HG03521 (cell line): ENCODE measurements at regions not wholly inside any gene's neighbourhood (a gene's known extent, or its start where the extent isn't known, plus 50 kb on each side); places are given as distances from the start of the nearest gene placed in this dataset.
A peak's percentile ranks its signal among the peaks of the same experiment; 100 is the strongest.
"Not testable (repeated sequence)": the region's sequence is repeated elsewhere in the genome, so short reads cannot be mapped to it uniquely, and the experiment has no call there.

Source experiments
- ATAC-seq: cut with Tn5 transposase; IDR thresholded peaks from one replicate; pipeline ENCODE4 v1.9.1; 2021; ENCODE audit warnings: mild to moderate bottlenecking, moderate library complexity; ENCODE audit not compliant: unreplicated experiment

DNA sequence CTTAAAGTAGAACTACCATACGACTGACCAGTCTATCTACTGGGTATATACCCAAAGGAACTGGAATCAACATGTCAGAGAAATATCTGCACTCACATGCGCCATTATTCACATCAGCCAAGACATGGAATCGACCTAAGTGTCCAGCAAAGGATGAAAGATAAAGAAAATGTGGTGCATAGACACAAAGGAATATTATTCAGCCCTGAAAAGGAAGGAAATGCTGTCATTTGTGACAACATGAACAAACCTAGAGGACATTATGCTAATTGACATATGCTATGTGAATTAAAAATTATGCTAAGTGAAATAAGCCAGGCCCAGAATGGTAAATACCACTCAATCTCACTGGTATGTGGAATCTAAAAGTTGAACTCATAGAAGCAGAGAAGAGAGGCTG, 123.7 kb downstream of the KLF6 start:
- ATAC-seq = no peak

DNA sequence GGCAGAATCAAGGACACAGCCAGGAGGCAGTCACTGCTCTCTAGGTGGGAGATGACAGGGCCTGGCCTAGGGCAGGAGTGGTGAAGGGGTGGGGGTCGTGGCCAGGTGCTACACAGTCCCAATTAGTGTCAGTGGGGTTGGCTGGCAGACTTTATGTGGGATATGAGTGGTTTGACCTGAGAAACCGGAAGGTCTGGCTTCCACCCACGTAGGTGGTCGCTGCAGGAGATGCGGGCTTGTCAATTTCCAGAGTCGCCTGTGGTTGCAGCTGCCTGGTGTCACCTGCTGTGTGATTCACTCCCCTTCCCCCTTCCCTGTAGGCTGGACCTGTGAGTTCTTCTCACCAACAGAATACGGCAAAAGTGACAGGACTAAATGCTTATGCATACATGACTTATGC, 124.3 kb downstream of the KLF6 start:
- ATAC-seq = no peak

DNA sequence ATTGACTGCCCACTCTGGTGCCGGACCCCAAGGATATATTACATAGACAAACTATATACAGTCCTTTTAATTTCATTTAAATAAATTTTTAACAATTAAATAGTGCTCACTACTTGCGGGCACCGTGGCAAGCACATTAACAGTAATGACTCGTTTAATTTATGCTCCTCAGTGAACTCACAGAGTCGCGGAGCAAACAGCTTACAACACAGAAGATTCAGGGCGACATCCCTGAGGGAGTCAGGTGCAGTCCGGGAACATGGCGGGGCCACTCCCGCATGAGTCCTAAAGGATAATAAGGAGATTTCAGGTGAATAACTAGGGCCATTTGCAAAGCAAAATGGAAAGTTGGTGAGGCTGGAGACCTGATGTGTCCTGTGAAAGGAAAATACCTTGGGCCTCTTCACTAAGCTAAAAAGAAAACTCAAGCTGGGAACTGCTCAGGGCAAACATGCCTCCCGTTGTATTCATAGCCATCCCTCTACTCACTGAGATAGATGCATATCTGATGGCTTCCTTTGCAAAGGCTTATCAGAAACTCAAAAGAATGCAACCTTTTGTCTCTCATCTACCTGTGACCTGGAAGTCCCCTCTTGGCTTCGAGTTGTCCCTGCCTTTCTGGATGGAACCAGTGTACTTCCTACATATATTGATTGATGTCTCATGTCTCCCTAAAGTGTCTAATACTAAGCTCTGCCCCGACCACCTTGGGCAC, 125.6 kb downstream of the KLF6 start:
- no peak for ATAC-seq

DNA sequence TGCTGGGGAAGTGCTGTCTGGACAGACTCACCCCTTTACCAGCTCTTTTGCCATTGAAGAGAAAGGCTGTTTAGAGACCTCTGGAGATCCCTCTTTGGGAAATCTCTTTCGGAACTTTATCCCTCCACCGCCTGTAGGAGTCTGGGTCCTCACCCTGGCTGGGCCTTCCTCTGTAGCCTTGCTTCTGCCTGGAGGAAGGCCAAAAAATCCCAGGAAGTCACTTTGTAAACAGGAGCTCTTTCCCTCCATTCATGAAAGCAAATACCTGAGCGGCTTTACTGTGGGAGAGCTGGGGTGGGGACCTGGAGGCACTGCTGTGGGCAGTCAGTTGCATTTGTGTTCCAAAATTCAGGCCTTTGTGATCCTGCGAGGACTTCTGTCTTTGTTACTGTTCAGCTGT, 126.2 kb downstream of the KLF6 start:
- ATAC-seq = no peak

DNA sequence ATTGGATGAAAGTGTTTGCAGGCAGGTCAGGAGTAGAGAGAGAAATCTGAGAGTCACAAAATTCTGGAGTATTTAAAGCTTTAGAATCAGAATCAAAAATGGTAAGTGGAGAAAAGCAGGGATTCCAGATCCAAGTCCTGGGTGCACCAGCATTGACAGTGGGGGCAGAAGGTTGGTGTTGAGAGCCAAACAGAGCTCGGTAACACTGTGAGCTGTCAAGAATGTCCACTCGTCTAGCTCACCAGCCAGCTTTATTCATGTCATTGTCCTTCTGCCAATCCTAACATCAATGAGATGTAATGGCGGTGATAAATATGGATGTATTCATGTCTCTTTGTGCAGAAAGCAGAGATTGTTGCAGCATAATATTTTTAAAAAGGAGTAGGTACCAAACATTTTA, 128.8 kb downstream of the KLF6 start:
- ATAC-seq = no peak

DNA sequence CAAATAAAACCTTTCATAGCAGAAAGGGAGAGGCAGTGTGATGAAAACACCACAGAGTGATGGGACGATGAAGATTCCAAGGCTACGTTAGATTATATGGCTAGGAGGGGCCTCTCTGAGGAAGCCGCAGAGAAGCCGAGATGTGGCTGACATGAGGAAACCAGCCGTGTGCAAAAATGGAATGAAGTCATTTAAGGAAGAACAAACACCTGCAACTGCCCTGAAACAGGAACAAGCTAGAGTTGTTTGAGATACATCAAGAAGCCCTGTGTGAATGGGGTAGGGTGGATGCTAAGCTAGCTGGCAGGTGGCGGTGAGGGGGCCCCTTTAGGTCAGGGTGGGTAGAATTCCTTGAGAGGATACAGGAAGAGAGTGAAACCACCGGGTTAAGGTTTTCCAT, 129.5 kb downstream of the KLF6 start:
- no peak for ATAC-seq

DNA sequence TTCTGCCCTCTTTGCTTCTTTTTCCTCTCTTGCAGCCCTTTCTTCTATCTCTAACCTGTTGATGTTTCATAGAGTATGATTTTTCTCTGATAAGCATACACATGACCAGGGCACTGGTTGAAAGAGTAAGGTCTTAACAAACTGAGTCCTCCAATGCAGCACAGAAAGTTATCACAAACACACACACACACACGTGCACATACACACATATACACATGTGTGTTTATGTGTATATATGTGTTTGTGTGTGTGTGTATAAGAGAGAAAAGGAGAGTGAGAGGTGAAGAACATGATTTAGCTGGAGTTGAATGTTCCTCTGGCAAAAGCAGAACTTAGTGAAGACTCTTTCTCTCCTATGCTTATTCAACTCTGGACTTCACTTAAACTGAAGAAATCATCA, 130.0 kb downstream of the KLF6 start:
- no peak for ATAC-seq

DNA sequence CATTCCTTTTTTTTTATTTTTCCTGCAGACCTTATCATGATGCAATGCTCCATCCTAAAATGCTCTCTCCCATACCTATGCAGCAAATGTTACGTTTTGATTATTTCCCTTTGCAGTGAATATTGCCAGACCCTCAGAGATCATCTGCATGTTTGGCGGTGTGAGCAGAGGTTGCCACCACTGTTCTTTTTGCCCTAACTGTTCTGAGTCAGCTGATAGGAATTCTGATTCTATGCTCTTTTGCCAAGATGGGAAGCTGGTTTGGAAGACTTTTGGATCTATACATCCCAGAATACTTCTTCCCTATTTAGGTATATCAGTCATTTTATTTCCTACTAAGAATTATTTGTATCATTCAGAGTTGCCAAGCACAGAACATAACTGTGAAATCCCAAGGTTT, 130.5 kb downstream of the KLF6 start:
- ATAC-seq = no peak

DNA sequence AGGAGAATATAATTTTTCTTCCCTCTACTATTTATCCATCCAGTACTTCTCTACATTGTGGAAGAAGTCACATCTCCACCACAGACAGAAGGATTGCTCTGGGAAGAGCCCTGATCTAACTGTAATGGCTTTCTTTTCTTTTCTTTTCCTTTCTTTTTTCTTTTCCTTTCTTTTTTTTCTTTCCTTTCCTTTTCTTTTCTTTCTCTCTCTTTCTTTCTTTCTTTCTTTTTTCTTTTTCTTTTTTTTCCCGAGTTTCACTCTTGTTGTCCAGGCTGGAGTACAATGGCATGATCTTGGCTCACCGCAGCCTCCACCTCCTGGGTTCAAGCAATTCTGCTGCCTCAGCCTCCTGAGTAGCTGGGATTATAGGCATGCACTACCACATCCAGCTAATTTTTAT, 131.7 kb downstream of the KLF6 start:
- not testable (repeated sequence) for ATAC-seq

DNA sequence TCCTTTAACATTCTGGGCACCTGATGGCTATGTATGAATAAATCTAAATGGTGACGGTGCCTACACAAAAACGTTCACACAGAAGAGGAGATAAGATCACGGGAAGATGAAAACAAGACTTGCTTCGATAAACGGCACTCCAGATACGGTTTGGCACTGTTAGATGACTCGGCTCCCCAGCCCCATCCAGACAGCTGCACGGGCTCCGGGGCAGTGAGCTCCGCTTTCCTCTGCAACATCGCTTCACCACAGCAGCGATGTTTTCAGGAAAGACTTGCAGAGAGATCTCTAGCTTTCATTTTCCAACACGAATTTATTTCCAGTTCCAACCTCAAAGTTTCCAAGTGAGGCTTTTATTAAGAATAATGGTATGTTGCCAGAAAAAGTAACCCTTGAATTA, 132.1 kb downstream of the KLF6 start:
- ATAC-seq = no peak

DNA sequence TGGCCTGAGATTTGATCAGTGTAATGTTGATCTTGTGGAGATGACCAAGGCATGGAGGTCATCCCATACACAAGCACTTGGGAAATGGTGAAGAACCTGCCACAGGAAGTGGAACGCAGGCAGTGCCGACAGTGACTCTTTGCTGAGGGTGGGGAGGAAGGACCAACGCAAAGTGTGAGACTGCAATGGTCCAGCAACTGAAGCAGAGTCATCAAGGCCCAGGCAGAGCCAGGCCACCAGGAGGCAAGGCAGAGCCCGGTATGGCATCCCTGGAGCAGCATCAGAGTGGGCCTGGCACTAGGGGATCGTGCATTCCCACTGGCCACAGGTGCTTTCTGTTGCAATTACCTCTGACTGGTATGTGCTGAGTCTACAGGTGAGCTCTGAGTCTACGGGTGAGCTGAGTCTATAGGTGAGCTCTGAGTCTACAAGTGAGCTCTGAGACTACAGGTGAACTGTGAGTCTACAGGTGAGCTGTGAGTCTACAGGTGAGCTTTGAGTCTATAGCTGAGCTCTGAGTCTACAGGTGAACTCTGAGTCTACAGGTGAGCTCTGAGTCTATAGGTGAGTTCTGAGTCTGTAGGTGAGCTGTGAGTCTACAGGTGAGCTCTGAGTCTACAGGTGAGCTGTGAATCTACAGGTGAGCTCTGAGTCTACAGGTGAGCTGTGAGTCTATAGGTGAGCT, 132.9 kb downstream of the KLF6 start:
- no peak for ATAC-seq

DNA sequence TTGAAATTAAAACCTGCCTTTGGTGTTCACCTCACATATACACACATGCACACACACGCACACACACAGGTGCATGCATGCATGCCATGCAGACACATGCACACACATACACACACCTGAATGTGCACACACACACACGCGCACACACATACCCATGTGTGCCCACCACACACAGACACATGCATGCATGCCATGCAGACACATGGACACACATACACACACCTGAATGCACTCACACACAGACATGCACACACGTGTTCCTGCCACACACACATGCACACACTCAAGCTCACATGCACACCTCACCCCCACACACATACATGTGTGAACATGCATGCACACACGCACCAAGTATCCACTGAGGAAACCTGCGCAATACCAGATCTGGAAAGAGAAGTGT, 136.4 kb downstream of the KLF6 start:
- no peak for ATAC-seq

DNA sequence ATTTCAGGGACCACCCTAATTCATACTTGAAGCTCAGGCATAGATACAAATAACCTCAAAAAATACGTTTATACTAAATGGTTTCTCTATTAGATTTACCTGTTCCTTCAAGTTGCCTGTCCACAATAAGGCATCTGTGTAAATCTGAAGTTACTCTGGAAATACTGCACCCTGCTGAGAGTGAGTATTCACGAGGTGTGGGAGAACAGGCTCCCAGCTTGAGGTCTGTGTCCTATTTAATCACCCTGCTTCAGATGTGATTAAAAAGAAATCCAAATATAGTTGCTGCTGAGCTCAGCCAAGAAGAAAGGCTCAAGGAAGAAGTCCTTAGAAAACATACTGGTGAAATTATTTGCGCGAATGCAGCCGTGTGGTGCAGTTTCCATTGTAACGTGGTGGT, 136.8 kb downstream of the KLF6 start:
- ATAC-seq = no peak

DNA sequence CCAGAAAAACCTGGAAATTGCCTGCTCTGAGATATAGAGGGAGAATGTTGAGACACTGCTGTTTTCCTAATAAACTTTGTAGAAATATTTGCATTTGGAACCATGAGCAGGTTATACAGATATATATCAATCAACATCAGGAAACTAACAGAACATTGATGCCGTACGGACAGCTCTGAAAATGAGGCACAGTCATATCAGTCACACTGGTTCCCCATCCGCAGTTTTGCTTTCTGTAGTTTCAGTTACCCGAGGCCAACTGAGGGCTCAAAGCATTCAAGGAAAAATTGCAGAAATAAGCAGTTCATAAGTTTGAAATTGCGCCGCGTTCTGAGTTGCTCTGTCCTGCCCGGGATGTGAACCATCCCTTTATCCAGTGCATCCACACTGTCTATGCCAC, 137.9 kb downstream of the KLF6 start:
- ATAC-seq = peak; percentile 91

DNA sequence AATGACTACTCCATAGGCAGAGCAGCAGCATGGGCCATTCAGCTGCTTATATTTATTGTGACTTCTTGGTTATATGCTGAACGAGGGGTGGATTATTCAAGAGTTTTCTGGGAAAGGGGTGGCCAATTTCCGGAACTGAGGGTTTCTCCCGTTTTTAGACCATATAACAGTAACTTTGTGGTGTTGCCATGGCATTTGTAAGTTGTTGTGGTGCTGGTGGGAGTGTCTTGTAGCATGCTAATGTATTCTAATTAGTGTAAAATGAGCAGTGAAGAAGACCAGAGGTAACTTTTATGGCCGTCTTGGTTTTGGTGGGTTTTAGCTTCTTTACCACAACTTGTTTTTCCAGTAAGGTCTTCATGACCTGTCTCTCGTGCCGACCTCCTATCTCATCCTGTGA, 139.6 kb downstream of the KLF6 start:
- ATAC-seq = no peak

DNA sequence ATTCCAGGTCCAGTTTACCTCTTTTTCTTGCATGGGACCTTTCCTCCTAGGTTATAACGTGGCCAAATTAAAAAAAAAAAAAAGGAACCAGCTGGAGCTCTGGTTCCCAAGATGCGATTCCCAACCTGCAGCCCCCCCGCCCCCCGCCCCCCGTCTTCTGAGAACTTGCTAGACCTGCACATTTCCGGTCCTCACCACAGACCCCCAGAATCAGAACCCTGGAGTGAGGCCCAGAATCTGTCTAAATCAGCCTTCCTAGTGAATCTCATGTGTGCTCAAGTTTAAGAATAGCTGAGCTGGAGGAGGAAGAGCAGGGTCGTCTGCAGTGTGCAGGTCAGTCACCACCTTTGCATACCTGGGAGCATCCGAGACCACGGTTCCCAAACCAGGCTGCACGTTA, 144.2 kb downstream of the KLF6 start:
- ATAC-seq = no peak

DNA sequence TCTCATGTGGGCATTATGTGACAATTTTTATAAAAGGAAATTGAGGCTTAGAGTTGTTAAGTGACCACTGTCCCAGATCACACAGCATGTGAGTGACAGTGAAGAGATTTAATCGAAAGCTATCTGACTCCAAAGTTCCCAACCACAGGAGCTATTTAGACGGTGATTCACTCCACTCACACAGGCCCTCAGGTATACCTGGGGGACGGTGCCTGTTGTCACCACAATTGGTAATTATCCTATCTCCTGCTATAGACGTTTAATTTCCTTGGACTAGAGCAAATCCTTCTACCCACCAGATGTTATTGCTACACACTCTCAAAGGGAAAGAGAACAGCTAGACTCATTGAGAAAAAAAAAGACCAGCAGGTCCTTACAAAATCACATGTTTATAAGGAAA, 145.5 kb downstream of the KLF6 start:
- no peak for ATAC-seq

DNA sequence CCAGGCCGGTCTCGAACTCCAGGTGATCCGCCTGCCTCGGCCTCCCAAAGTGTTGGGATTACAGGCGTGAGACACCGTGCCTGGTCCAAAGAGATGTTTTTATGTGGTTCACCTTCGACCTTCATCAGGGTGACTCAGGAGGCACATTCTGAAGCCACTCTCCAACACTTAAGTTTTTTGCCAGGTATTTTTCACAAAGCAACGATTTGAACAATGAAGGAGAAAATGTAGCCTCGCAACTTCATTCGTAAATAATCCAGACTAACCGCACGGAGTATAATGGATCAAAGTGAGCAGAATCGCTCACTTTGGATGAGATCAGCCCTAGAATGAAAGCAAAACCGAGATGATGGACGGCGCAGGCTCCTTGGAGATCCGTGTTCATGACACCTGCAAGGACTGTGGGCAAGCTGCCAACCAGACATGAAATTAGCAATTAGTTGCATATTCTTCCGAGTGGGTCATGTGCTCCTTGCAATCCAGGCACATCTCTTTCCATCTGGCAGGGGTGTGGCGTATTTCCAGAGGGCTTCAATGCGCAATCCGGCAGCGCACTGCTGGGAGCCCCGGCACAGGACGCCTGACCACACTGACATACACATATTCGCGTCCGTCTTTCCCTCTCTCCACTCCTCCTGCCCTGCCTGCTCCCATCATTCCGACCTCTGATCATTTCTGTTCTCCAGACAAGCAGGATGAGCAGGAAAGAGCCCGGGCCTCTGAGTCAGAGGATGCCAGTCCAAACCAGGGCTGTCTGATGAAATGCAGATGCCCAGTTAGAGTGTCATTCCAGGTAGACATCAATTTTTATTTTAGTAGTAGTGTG, 148.4 kb downstream of the KLF6 start:
- ATAC-seq = no peak

DNA sequence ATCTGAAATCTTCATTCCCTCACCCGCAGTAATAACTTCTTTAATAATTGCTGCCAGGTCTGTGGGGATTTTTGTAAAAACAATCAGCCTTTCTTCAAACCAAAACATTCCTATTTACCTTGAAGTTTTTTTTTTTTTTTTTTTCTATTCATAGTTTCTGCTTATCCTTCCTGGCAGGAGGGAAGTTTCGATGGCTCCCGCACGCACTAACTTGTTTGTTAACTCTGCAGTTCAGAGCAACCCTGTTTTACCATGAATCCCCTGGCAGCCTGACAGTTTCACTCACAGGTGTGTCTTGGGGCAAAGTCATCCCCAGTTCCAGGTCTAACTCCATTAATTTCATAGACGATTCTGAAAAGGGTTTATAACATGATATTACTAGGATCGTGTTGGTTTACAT, 149.3 kb downstream of the KLF6 start:
- no peak for ATAC-seq

DNA sequence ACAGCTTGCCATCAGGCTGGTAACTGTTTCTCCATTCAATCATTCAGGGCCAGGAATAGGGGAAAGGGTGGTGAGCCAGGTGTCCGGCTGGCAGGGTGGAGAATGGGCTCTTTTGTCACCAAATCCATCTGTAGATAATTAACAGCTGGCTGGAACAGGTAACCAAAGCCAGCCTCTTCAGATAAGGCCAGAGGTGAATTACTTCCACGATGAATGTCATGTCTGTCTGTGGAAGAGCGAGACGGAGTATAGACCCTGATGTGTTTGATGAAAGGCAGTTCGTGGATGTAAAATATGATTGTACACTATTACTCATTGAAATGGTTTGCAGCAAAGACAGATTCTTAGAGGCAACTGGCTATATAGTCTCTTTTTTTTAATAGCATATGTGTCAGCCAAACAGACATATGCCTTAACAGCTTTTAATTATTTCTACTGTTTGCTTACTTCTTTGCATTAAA, 149.8 kb downstream of the KLF6 start:
- no peak for ATAC-seq

DNA sequence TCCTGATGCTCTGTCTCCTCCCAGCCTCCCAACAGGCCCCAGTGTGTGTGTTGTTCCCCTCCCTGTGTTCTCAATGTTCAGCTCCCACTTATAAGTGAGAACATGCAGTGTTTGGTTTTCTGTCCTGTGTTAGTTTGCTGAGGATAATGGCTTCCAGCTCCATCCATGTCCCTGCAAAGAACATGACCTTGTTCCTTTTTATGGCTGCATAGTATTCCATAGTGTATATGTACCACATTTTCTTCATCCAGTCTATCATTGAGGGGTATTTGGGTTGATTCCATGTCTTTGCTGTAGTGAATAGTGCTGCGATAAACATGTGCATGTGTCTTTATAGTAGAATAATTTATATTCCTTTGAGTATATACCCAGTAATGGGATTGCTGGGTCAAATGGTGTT, 150.4 kb downstream of the KLF6 start:
- ATAC-seq = not testable (repeated sequence)
